Neuronal stem cell (in vitro differentiated cells): ENCODE measurements at regions not wholly inside any gene's neighbourhood (a gene's known extent, or its start where the extent isn't known, plus 50 kb on each side); places are given as distances from the start of the nearest gene placed in this dataset.

Experiments
- DNase-seq: peaks from one replicate; pipeline ENCODE4 v3.0.0-alpha.2; 2013; ENCODE audit warnings: low spot score
- H2AFZ ChIP-seq: one replicate; pipeline ENCODE4 v1.6.1; 2013; ENCODE audit warnings: mild to moderate bottlenecking, low read length, inconsistent platforms
- H2AK5ac ChIP-seq: 2 replicates; pipeline ENCODE4 v1.6.1; 2013; ENCODE audit warnings: low read depth, mild to moderate bottlenecking, inconsistent platforms, low read length, moderate library complexity, mixed read lengths
- H2BK120ac ChIP-seq: 2 replicates; pipeline ENCODE4 v1.6.1; 2013; ENCODE audit warnings: low read depth, mild to moderate bottlenecking, inconsistent platforms, low read length, moderate library complexity, mixed read lengths
- H2BK12ac ChIP-seq: one replicate; pipeline ENCODE4 v1.6.1; 2013; ENCODE audit warnings: low read length, inconsistent platforms
- H2BK15ac ChIP-seq: 2 replicates; pipeline ENCODE4 v1.6.1; 2013; ENCODE audit warnings: mild to moderate bottlenecking, low read length, inconsistent platforms, mixed read lengths
- H2BK5ac ChIP-seq: one replicate; pipeline ENCODE4 v1.6.1; 2013; ENCODE audit warnings: inconsistent platforms, mild to moderate bottlenecking, low read length, moderate library complexity
- H3K14ac ChIP-seq: one replicate; pipeline ENCODE4 v1.6.1; 2013; ENCODE audit warnings: low read length, inconsistent platforms
- H3K18ac ChIP-seq: 2 replicates; pipeline ENCODE4 v1.6.1; 2013; ENCODE audit warnings: low read length, inconsistent platforms
- H3K23ac ChIP-seq: 2 replicates; pipeline ENCODE4 v1.6.1; 2013; ENCODE audit warnings: low read depth, mild to moderate bottlenecking, mixed read lengths, low read length, inconsistent platforms; ENCODE audit not compliant: poor library complexity
- H3K27ac ChIP-seq: replicated peaks from 3 replicates; pipeline ENCODE4 v1.5.1; 2013; ENCODE audit warnings: low read length, inconsistent platforms
- H3K27me3 ChIP-seq, 3 experiments: 2 replicates each; pipeline ENCODE4 v1.6.1; 2013; ENCODE audit warnings: low read length in 3 of 3, mild to moderate bottlenecking in 2 of 3, inconsistent platforms in 1 of 3, low read depth in 1 of 3, mixed read lengths in 1 of 3, moderate library complexity in 1 of 3; ENCODE audit not compliant: control insufficient read depth in 3 of 3, insufficient read depth in 3 of 3
- H3K36me3 ChIP-seq, 2 donors: replicated peaks in 1 of 2; 2 replicates each; pipeline ENCODE4 v1.6.1; 2013; ENCODE audit warnings: low read length in 2 of 2; ENCODE audit not compliant: control insufficient read depth in 2 of 2, insufficient read depth in 2 of 2
- H3K4ac ChIP-seq: 2 replicates; pipeline ENCODE4 v1.6.1; 2013; ENCODE audit warnings: inconsistent platforms, mild to moderate bottlenecking, low read length, moderate library complexity
- H3K4me1 ChIP-seq, 2 donors: 1 replicate in 1 of 2; 2 replicates in 1 of 2; pipeline ENCODE4 v1.6.1; 2013; ENCODE audit warnings: low read length in 2 of 2, low read depth in 1 of 2; ENCODE audit not compliant: control insufficient read depth in 2 of 2, insufficient read depth in 1 of 2
- H3K4me2 ChIP-seq: one replicate; pipeline ENCODE4 v1.6.1; 2013; ENCODE audit warnings: mild to moderate bottlenecking, low read length, inconsistent platforms; ENCODE audit not compliant: insufficient read depth, poor library complexity, severe bottlenecking
- H3K4me3 ChIP-seq, 2 donors: 2 replicates each; pipeline ENCODE4 v1.5.1; 2013; ENCODE audit warnings: low read length in 2 of 2, mild to moderate bottlenecking in 2 of 2, inconsistent platforms in 1 of 2, moderate library complexity in 1 of 2
- H3K79me1 ChIP-seq: one replicate; pipeline ENCODE4 v1.6.1; 2013; ENCODE audit warnings: low read depth, mild to moderate bottlenecking, inconsistent platforms, low read length, moderate library complexity
- H3K9ac ChIP-seq: one replicate; pipeline ENCODE4 v1.6.1; 2013; ENCODE audit warnings: mild to moderate bottlenecking, low read depth, low read length, inconsistent platforms; ENCODE audit not compliant: poor library complexity
- H3K9me3 ChIP-seq, 2 donors: replicated peaks in 1 of 2; 2 replicates each; pipeline versions ENCODE3 to v1.6.1; 2013; ENCODE audit warnings: low read length in 2 of 2, mild to moderate bottlenecking in 2 of 2, inconsistent platforms in 1 of 2, low read depth in 1 of 2, mixed read lengths in 1 of 2, moderate library complexity in 1 of 2; ENCODE audit not compliant: control insufficient read depth in 2 of 2, insufficient read depth in 1 of 2
- H4K8ac ChIP-seq: one replicate; pipeline ENCODE4 v1.6.1; 2013; ENCODE audit warnings: low read depth, mild to moderate bottlenecking, inconsistent platforms, low read length, moderate library complexity
- H4K91ac ChIP-seq: one replicate; pipeline ENCODE4 v1.6.1; 2013; ENCODE audit warnings: low read length, low read depth, mild to moderate bottlenecking, inconsistent platforms; ENCODE audit not compliant: poor library complexity
- WGBS, 2 donors: extraction: QIAGEN DNeasy Blood & Tissue Kit; methylation state at CpG; one replicate each; pipeline ENCODE4 v1.1.7; 2013; ENCODE audit warnings: missing lambda C conversion rate in 2 of 2, mixed read lengths in 1 of 2; ENCODE audit not compliant: insufficient read length in 2 of 2, insufficient replicate concordance in 1 of 2; ENCODE audit errors: extremely low coverage in 2 of 2; 5-methylcytosine and 5-hydroxymethylcytosine counted together

GRCh38 chr17:34177642-34178041, 77.4 kb upstream of the CCL2 start:
- no peak overlapping the region for H4K8ac ChIP-seq
- H3K9me3 ChIP-seq, result no peaks in the 10 kb centered on the region
- no peak overlapping the region for H3K23ac ChIP-seq
- peaks cover 0 to 1% of the 10 kb centered on the region in 2 donors for H3K4me1 ChIP-seq
- no peak overlapping the region for H2BK15ac ChIP-seq
- H2AK5ac ChIP-seq, result no peak overlapping the region
- peaks cover 0 to 2% (median 0%) of the 10 kb centered on the region in 3 experiments for H3K27me3 ChIP-seq
- no peak for DNase-seq
- H2AFZ ChIP-seq, result no peak overlapping the region
- H3K14ac ChIP-seq, result no peak overlapping the region
- no peak overlapping the region for H3K18ac ChIP-seq
- H3K4me2 ChIP-seq, result no peak overlapping the region
- no peak overlapping the region for H3K27ac ChIP-seq
- no peak overlapping the region for H3K9ac ChIP-seq
- no peaks in the 10 kb centered on the region for H3K36me3 ChIP-seq
- H4K91ac ChIP-seq, result no peak overlapping the region
- no peak overlapping the region for H2BK12ac ChIP-seq
- H3K4me3 ChIP-seq, result no peak overlapping the region
- H2BK5ac ChIP-seq, result no peak overlapping the region
- H3K4ac ChIP-seq, result no peak overlapping the region
- WGBS, 2 donors, result no CpG with 5 or more reads among the region's 1 CpG
- H2BK120ac ChIP-seq, result no peak overlapping the region
- H3K79me1 ChIP-seq, result no peaks in the 10 kb centered on the region

GRCh38 chr17:34178092-34178491, 77.0 kb upstream of the CCL2 start:
- Histone ChIP-seq H4K91ac (no peak overlapping the region), H3K9ac (no peak overlapping the region), H4K8ac (no peak overlapping the region), H3K79me1 (no peaks in the 10 kb centered on the region), H2BK15ac (no peak overlapping the region), H2AK5ac (no peak overlapping the region), H3K4me3 (no peak overlapping the region), H2BK12ac (no peak overlapping the region), H3K23ac (no peak overlapping the region), H3K18ac (no peak overlapping the region), H3K36me3 (no peaks in the 10 kb centered on the region), H3K27ac (no peak overlapping the region), H2BK120ac (no peak overlapping the region), H2AFZ (no peak overlapping the region), H3K4me1 (peaks cover 0 to 1% of the 10 kb centered on the region in 2 donors), H3K4ac (no peak overlapping the region), H3K27me3 (peaks cover 0 to 2% (median 0%) of the 10 kb centered on the region in 3 experiments), H2BK5ac (no peak overlapping the region), H3K14ac (no peak overlapping the region), H3K4me2 (no peak overlapping the region), H3K9me3 (no peaks in the 10 kb centered on the region)
- no CpG with 5 or more reads among the region's 3 CpGs for WGBS, 2 donors
- DNase-seq, result no peak

GRCh38 chr17:34182036-34182803, 72.9 kb upstream of the CCL2 start:
- no peak overlapping the region for H2BK12ac ChIP-seq
- no peaks in the 10 kb centered on the region for H3K9me3 ChIP-seq
- no peak overlapping the region for H4K91ac ChIP-seq
- H3K4me1 ChIP-seq, result peaks cover 0 to 1% of the 10 kb centered on the region in 2 donors
- H2AK5ac ChIP-seq, result no peak overlapping the region
- no peak overlapping the region for H4K8ac ChIP-seq
- no peak overlapping the region for H3K18ac ChIP-seq
- no peaks in the 10 kb centered on the region for H3K36me3 ChIP-seq
- H3K4me3 ChIP-seq, result no peak overlapping the region
- no CpG with 5 or more reads among the region's 6 CpGs for WGBS, 2 donors
- H2BK5ac ChIP-seq, result no peak overlapping the region
- H3K14ac ChIP-seq, result no peak overlapping the region
- H3K27ac ChIP-seq, result no peak overlapping the region
- no peaks in the 10 kb centered on the region for H3K79me1 ChIP-seq
- H2BK15ac ChIP-seq, result no peak overlapping the region
- no peak overlapping the region for H2AFZ ChIP-seq
- no peak overlapping the region for H3K23ac ChIP-seq
- no peak overlapping the region for H3K4me2 ChIP-seq
- H3K9ac ChIP-seq, result no peak overlapping the region
- peaks cover 0 to 2% (median 0%) of the 10 kb centered on the region in 3 experiments for H3K27me3 ChIP-seq
- DNase-seq, result no peak
- H3K4ac ChIP-seq, result no peak overlapping the region
- H2BK120ac ChIP-seq, result no peak overlapping the region

GRCh38 chr17:34195987-34196386, 59.1 kb upstream of the CCL2 start:
- Histone ChIP-seq H3K4me3 (no peak overlapping the region), H3K4me1 (no peaks in the 10 kb centered on the region), H4K8ac (no peak overlapping the region), H3K27ac (no peak overlapping the region), H3K18ac (no peak overlapping the region), H3K14ac (no peak overlapping the region), H3K79me1 (no peaks in the 10 kb centered on the region), H2AK5ac (no peak overlapping the region), H3K36me3 (no peaks in the 10 kb centered on the region), H4K91ac (no peak overlapping the region), H2BK5ac (no peak overlapping the region), H3K27me3 (peaks cover 0 to 2% (median 0%) of the 10 kb centered on the region in 3 experiments), H2BK12ac (no peak overlapping the region), H3K4me2 (no peak overlapping the region), H3K9ac (no peak overlapping the region), H3K4ac (no peak overlapping the region), H2BK120ac (no peak overlapping the region), H3K9me3 (no peaks in the 10 kb centered on the region), H2BK15ac (no peak overlapping the region), H2AFZ (no peak overlapping the region), H3K23ac (no peak overlapping the region)
- no peak for DNase-seq
- WGBS, 2 donors, result no CpG with 5 or more reads among the region's 3 CpGs
